ENCODE measurements at regions not wholly inside any gene's neighbourhood (a gene's known extent, or its start where the extent isn't known, plus 50 kb on each side); places are given as distances from the start of the nearest gene placed in this dataset.
"Not testable (repeated sequence)": the region's sequence is repeated elsewhere in the genome, so short reads cannot be mapped to it uniquely, and the experiment has no call there.

DNA sequence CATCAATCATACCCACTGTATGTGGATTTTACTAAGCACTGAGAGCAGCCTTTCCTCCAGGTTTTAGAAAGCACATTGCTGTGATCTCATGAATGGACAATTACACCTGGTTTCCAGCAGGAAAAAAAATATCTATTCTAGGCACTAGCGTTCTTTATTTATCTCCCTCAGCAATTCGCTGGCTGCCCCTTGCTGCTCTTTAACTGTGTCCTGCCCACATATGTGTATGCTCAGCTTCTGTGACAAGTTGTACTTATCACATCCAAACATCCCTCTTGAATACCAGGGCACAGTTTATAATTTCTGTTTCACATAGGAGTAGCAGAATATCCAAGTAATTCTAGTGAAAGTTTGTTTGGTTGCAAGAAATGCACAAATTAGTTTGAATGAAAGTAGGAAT lies 146.8 kb downstream of the USP46 start:
- H3K9me3 Mint-ChIP-seq, result no peaks in the 10 kb centered on the region
- H3K27me3 Mint-ChIP-seq, result peaks cover 9% of the 10 kb centered on the region
- H3K27ac Mint-ChIP-seq, result no peak overlapping the region
- no peaks in the 10 kb centered on the region for H3K36me3 Mint-ChIP-seq (ENCODE audit: low read depth)
- no peak for ATAC-seq (replicated peaks)
- no peaks in the 10 kb centered on the region for H3K4me1 Mint-ChIP-seq
- no peak overlapping the region for H3K4me3 Mint-ChIP-seq

DNA sequence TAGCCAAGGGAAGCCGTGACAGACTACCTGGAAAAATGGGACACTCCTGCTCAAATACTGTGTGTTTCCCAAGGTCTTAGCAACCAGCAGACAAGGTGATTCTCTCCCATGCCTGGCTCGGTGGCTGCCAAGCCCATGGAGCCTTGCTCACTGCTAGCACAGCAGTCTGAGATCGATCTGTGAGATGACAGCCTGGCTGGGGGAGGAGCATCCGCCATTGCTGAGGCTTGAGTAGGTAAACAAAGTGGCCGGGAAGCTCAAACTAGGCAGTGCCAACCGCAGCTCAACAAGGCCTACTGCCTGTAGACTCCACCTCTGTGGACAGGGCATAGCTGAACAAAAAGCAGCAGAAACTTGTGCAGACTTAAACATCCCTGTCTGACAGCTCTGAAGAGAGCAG lies 137.0 kb downstream of the USP46 start:
- not testable (repeated sequence) for H3K4me3 Mint-ChIP-seq; H3K27ac Mint-ChIP-seq; H3K4me1 Mint-ChIP-seq; H3K36me3 Mint-ChIP-seq (ENCODE audit: low read depth); ATAC-seq (replicated peaks); H3K9me3 Mint-ChIP-seq
- H3K27me3 Mint-ChIP-seq, result peaks cover 19% of the 10 kb centered on the region

- no peaks in the 10 kb centered on the region for H3K9me3 Mint-ChIP-seq
- H3K4me1 Mint-ChIP-seq, result no peaks in the 10 kb centered on the region
- no peak overlapping the region for H3K27ac Mint-ChIP-seq
- ATAC-seq (replicated peaks), result no peak
- peaks cover 11% of the 10 kb centered on the region for H3K27me3 Mint-ChIP-seq
- H3K4me3 Mint-ChIP-seq, result no peak overlapping the region
- H3K36me3 Mint-ChIP-seq (ENCODE audit: low read depth), result no peaks in the 10 kb centered on the region
These were observed 129.1 kb downstream of the USP46 start for GRCh38 chr4:52529983-52530382.

- ATAC-seq (replicated peaks), result no peak
- Mint-ChIP-seq H3K27me3 (peaks cover 14% of the 10 kb centered on the region), H3K9me3 (no peaks in the 10 kb centered on the region)
These were observed 123.3 kb downstream of the USP46 start for GRCh38 chr4:52535793-52536192.

More at GRCh38 chr4:52535793-52536192, 123.3 kb downstream of the USP46 start:
- H3K27ac Mint-ChIP-seq, result no peak overlapping the region
- H3K4me1 Mint-ChIP-seq, result no peaks in the 10 kb centered on the region
- H3K36me3 Mint-ChIP-seq (ENCODE audit: low read depth), result no peaks in the 10 kb centered on the region
- H3K4me3 Mint-ChIP-seq, result no peak overlapping the region

Data from activated T-helper 17 cell treated with anti-CD3 and anti-CD28 coated beads, Interleukin-2, amount 50 U/mL, for 72 hours (primary cell).